EH (cell line): ENCODE measurements at regions not wholly inside any gene's neighbourhood (a gene's known extent, or its start where the extent isn't known, plus 50 kb on each side); places are given as distances from the start of the nearest gene placed in this dataset.
A peak's percentile ranks its signal among the peaks of the same experiment; 100 is the strongest.

ENCODE experiments used
- DNase-seq: peaks from one replicate; pipeline ENCODE4 v3.0.0-alpha.2; 2015; ENCODE audit warnings: low read depth

GRCh38 chr5:6806668-6807067 is 93.4 kb downstream of the TENT4A start:
- DNase-seq, result no peak

- DNase-seq, result no peak
Observed at GRCh38 chr5:6808462-6808861, 95.2 kb downstream of the TENT4A start.

GRCh38 chr5:6810641-6811405 is 97.6 kb downstream of the TENT4A start:
- DNase-seq, result no peak

DNA sequence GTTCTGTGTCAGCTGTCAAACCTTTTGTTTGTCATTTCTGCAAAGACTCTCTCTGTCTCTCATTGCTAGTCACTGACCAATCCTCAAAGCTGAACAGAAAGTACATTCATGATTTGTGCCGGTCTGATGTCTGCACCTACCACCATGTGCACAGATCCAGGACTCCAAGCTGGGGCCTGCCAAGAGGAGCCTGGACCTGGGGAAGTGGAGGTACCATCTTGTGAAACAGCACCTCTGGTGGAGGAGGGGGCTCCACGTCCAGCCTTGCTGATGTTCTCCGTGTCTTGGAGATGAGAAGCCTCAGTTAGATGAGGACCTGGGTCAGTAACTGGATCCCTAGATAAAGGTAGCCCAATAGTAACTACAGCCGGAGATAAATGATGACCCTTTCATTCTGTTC is 98.9 kb downstream of the TENT4A start:
- DNase-seq, result no peak

DNA sequence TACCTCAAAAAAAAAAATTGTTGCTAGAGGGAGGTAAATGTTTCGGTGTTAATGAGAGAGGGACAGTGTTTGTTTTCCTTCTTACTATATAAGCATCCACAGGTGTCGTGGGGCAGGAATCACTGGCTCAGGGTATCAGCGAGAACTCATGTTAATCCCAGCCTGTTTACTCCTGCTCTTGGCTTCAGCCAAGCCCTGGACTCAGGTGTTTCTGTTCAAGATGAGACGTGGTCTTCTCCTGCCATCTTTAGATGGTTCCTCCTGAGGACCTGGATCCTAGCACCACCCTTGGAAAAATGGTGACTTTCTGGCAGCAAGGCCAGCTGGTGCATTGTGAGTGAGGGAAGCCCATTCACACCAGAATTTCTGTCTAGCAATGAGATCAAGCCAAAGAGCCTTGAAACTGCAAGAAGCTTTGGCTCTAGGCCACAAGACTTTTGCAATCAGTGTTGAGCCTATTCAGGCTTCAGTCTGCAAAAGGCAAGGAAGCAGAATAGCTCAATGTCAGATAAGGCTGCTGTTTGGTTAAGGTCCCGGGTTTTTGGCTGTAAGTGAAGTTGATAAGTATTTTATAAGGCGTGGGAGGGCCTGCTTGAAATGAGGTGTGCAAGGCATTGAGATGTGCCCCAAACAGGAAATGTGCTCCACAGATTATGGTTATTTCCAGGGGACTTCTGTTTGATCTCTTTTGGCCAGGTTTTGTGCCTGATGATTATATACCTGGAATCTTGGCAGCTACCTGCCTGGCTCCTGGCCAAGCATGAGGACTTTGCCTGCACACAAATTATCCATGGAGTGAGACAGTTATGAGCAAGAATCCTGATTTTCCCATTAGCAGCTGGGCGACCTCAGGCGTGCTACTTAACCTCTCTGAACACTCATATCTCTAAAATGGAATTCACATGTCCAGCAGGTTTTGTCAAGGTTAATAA is 99.8 kb downstream of the TENT4A start:
- DNase-seq, result peak; percentile 11

DNA sequence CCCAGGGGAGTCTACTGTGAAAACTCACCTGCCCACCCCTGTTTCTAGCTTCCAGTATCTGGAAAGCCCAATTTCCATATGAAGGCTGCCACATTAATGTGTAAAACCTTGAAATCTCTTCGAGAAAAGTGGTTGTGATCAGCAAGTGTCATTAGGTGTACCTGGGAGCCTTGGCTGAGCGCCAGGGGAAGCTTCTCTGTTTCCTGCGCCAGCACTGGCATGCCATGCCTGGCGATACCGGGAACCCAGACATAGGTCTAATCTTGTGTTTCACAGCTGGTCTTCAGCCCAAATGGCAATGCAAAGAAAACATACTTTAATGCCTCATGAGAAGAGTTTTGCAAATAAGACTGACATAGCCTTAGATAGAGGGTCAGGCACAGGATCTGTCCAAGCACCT is 101.6 kb downstream of the TENT4A start:
- no peak for DNase-seq

- DNase-seq, result peak; percentile 12
Observed at GRCh38 chr5:6818594-6819511, 105.6 kb downstream of the TENT4A start.

DNA sequence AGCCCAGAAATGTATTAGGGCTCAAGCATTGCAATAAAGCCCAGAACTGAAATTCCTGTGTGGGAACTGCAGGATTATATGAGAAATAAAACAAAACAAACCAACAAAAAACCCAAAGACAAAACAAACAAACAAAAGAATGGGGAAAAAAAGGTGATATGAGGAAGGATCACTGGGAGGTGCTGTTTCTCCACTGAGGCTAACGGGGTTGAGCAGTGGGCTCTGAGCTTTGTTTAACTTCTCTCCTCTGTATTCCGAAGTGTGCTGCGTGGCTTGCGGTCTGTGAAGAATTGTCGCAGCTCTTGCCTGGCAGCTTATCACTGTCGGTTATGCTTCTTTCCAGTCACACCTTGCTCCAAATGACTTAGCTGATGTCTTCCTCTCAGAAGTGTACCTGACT is 106.3 kb downstream of the TENT4A start:
- DNase-seq, result no peak

DNA sequence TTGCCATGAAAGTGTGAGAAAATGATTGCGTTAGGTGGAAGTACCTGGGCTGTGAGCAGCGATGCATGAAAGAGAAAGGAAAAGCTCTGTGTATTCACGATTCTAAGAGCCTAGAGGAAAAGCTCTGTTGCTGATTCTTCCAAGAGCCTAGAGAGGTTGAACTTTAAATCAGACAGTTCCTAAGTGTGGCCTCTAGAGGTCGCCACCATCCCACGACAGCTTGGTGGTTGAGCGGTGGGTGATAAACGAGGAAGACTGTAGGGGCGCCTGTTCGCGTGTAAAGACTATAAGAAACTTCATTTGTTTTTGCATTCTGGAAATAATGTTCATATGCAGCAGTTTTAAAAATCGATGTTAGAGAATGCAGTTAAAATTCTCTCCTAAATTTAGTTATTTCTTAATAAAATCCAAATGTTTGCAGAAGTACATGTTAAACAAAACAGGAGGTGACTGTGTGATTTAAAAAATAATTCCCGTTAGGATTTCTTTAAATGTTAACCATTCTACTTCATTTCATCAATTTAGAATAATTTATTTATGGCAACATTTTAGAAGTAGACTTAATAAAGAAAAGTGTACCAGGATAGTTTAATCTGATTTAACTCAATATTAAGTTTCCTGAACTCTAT is 107.7 kb downstream of the TENT4A start:
- DNase-seq, result peak; percentile 19

DNA sequence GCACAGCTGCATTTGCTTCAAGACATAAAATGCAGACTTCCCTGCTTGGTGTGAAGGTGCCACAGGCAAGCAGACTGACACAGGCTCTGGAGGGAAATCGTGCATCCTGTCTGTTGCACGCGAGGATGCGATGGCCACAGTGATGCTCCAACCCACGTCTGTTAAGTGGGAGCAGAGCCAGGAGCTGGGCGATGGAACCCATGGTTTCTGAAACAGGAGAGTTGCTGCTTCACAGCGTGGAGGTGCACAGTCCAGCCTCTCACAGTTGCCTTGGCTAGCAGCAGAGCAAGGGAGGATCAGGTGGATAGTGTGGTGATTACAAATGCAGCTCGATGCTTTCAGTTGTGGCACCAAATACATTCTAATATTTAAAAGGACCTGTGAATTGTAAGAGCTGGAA is 108.8 kb downstream of the TENT4A start:
- DNase-seq, result no peak

DNA sequence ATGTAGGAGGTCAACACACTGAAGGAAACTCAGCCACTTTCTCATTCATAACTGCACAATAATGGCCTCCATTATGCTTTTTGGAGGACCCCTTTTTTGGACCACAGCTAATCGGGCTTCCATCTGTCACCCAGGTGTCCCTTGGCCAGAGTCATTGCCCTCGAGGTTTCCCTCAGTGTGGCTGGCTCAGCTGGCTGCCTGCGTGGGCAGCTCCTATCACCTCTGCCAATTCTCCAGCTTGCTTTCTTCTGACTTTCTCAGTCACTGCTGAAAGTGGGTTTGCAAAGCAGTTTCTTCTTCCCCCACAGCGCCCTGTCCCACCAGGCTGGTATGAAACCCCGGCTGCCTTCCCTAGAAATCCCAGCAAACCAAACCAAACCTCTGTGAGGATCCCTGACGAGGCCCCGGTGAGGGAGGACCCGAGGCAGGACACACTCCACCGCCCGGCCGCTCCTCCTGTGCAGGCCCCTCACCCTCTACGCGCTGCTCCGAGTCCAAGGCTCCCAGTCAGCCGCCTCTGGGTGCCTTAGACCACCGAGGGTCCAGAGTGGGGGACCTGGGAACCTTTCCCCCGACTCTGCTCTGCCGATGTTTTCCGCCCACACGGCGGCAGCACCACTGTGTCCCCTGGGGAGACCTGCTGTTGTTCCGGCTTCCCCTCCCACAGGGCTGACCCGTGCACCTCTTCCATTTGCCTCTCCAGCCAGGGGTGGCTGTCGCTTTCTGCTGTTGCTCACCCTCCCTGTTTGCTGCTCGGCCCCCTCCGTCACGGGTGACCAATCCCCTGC is 109.5 kb downstream of the TENT4A start:
- no peak for DNase-seq

DNA sequence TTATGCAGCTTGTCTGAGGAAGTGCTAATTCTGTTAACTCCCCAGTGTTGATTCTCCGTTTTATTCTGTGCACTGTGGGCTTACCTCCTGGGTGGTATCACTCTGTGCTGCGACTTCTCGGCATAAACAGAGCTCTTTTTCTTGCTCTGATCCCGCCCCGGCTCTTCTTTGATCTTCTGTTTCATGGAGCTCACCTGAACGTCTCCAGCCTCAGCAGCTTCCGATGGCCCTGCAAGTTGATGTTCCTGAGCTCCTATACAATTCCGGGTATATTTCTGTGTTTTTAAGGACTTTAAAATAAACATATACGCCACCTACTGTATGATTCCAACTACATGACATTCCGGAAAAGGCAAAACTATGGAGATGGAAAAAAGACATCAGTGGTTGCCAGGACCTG is 110.8 kb downstream of the TENT4A start:
- DNase-seq, result no peak

- DNase-seq, result no peak
Observed at GRCh38 chr5:6825678-6826244, 112.5 kb downstream of the TENT4A start.

GRCh38 chr5:6826756-6827155 is 113.5 kb downstream of the TENT4A start:
- DNase-seq, result no peak

GRCh38 chr5:6827526-6828219 is 114.4 kb downstream of the TENT4A start:
- no peak for DNase-seq

- DNase-seq, result peak; percentile 31
Observed at GRCh38 chr5:6829150-6829784, 116.0 kb downstream of the TENT4A start.

GRCh38 chr5:6830643-6831239 is 117.5 kb downstream of the TENT4A start:
- DNase-seq, result no peak

DNA sequence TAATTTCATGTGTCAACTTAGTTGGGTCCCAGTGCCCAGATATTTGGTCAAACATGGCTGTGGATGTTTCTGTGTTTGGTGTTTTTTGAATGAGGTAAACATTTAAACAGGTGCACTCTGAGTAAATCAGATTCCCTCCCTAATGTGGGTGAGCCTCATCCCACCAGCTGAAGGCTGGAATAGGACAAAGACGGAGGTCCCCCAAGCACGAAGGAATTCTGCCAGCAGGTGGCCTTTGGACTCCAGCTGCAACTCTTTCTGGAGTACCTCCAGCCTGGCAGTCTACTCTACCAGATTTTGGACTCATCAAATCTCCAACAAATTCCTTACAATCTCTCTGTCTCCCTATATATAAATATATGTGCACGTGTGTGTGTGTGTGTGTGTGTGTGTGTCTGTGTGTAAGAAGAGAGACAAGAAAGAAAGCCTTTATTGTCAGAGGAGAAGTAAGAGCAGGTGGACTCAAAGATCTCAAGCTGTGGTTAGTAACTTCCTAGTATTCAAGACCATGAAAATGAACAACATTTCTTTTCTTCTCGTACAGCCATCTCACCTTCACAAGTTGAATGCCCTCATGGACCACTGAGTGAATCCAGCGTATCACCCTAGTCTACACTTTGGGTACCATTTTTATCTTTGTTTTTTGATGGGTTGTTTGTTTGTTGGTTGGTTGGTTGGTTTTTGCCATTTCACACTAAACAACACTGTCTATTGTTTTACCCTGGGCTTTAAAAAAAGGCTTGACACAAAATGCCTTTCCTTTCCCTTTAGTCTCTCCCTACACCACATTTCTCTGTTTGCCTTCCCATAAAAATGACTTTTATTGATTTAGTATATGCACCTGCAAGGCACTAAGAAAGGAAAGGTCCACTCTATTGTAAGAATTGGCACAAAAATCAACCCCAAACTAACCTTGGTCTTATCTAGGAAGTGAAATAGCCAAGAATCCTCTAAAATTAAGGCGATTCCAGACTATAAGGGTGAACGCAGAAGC is 118.7 kb downstream of the TENT4A start:
- no peak for DNase-seq
